AG04450 (cell line): ENCODE measurements at regions not wholly inside any gene's neighbourhood (a gene's known extent, or its start where the extent isn't known, plus 50 kb on each side); places are given as distances from the start of the nearest gene placed in this dataset.

ENCODE experiments used
- CTCF ChIA-PET: fragments of 300-600, 350-600 bp; formaldehyde crosslinking; extraction: SDS; loops from one replicate; lab custom pipeline; 2022; ENCODE audit warnings: antibody characterized with exemption, inconsistent platforms; lab: Charles Lee
- POLR2A ChIA-PET: fragments of 350-600 bp; formaldehyde crosslinking; extraction: SDS; loops from one replicate; lab custom pipeline; 2021; ENCODE audit warnings: antibody characterized with exemption, inconsistent platforms; lab: Yijun Ruan, JAX
- DNase-seq: peaks from one replicate; pipeline ENCODE4 v3.0.0-alpha.2; 2011; ENCODE audit warnings: low read depth, low spot score
- H3K27ac ChIP-seq: one replicate; pipeline ENCODE4 v1.5.1; 2012; ENCODE audit warnings: low read depth, low read length, control low read depth
- H3K27me3 ChIP-seq: one replicate; pipeline ENCODE4 v1.6.0; 2012; ENCODE audit warnings: low read length; ENCODE audit not compliant: control insufficient read depth, insufficient read depth
- H3K4me3 ChIP-seq: 2 replicates; pipeline ENCODE4 v1.5.1; 2011; ENCODE audit warnings: mild to moderate bottlenecking, low read depth, low read length, control low read depth
- H3K9me3 ChIP-seq: 2 replicates; pipeline ENCODE4 v1.5.1; 2012; ENCODE audit warnings: low read length; ENCODE audit not compliant: control insufficient read depth, insufficient read depth
- CTCF ChIP-seq: IDR thresholded peaks from 2 replicates; pipeline ENCODE4 v1.5.1; 2011; ENCODE audit warnings: low read depth, low read length, control low read depth, inconsistent platforms

- TF ChIP-seq CTCF: no peak
Measured at GRCh38 chr2:145226901-145227300, 707.0 kb upstream of the ZEB2 start.

GRCh38 chr2:145221516-145221915 lies 701.6 kb upstream of the ZEB2 start:
- CTCF ChIA-PET: no interaction called here
- POLR2A ChIA-PET: no interaction called here

More at GRCh38 chr2:145226901-145227300, 707.0 kb upstream of the ZEB2 start:
- Histone ChIP-seq H3K9me3 (no peaks in the 10 kb centered on the region), H3K27ac (no peak overlapping the region), H3K27me3 (no peaks in the 10 kb centered on the region), H3K4me3 (no peak overlapping the region)
- no peak for DNase-seq
- ChIA-PET CTCF (no interaction called here), POLR2A (no interaction called here)

GRCh38 chr2:145221032-145221431 lies 701.1 kb upstream of the ZEB2 start:
- ChIA-PET CTCF (no interaction called here), POLR2A (no interaction called here)
- Histone ChIP-seq H3K27me3 (no peaks in the 10 kb centered on the region), H3K27ac (no peak overlapping the region), H3K4me3 (no peak overlapping the region), H3K9me3 (no peaks in the 10 kb centered on the region)
- DNase-seq: no peak
- no peak for TF ChIP-seq CTCF

More at GRCh38 chr2:145221516-145221915, 701.6 kb upstream of the ZEB2 start:
- no peak for TF ChIP-seq CTCF
- Histone ChIP-seq H3K27ac (no peak overlapping the region), H3K27me3 (no peaks in the 10 kb centered on the region), H3K9me3 (no peaks in the 10 kb centered on the region), H3K4me3 (no peak overlapping the region)
- DNase-seq: no peak

- Histone ChIP-seq H3K27ac (no peak overlapping the region), H3K9me3 (no peaks in the 10 kb centered on the region), H3K4me3 (no peak overlapping the region), H3K27me3 (no peaks in the 10 kb centered on the region)
- no peak for TF ChIP-seq CTCF
- DNase-seq: no peak
- POLR2A ChIA-PET: no interaction called here
- CTCF ChIA-PET: no interaction called here
Measured at GRCh38 chr2:145220496-145220895, 700.6 kb upstream of the ZEB2 start.

GRCh38 chr2:145207884-145208283 lies 688.0 kb upstream of the ZEB2 start:
- Histone ChIP-seq H3K27ac (no peak overlapping the region), H3K27me3 (no peaks in the 10 kb centered on the region), H3K9me3 (peaks cover under 1% of the 10 kb centered on the region; the same call in 1 of the 2 replicates), H3K4me3 (no peak overlapping the region)
- ChIA-PET POLR2A (no interaction called here), CTCF (no interaction called here)
- no peak for DNase-seq
- TF ChIP-seq CTCF: no peak
